Neural crest cell (in vitro differentiated cells): ENCODE measurements at regions not wholly inside any gene's neighbourhood (a gene's known extent, or its start where the extent isn't known, plus 50 kb on each side); places are given as distances from the start of the nearest gene placed in this dataset.
"Not testable (repeated sequence)": the region's sequence is repeated elsewhere in the genome, so short reads cannot be mapped to it uniquely, and the experiment has no call there.

Experiments used
- DNase-seq: peaks from one replicate; pipeline ENCODE4 v3.0.0; 2021; ENCODE audit warnings: low read depth, mixed read lengths, low spot score
- H3K27ac Mint-ChIP-seq: one replicate; pipeline ENCODE4 v1.8.0; 2021; ENCODE audit warnings: mild to moderate bottlenecking, mixed read lengths; ENCODE audit not compliant: unreplicated experiment
- H3K27me3 Mint-ChIP-seq: 2 replicates; pipeline ENCODE4 v1.8.0; 2021; ENCODE audit warnings: low read depth, mild to moderate bottlenecking, mixed read lengths
- H3K36me3 Mint-ChIP-seq: 2 replicates; pipeline ENCODE4 v1.8.0; 2021; ENCODE audit warnings: low read depth, mild to moderate bottlenecking, mixed read lengths
- H3K4me1 Mint-ChIP-seq: 2 replicates; pipeline ENCODE4 v1.8.0; 2021; ENCODE audit warnings: mixed read lengths
- H3K4me3 Mint-ChIP-seq: one replicate; pipeline ENCODE4 v1.8.0; 2021; ENCODE audit warnings: mild to moderate bottlenecking, mixed read lengths
- H3K9me3 Mint-ChIP-seq: 2 replicates; pipeline ENCODE4 v1.8.0; 2021; ENCODE audit warnings: mixed read lengths
- CTCF ChIP-seq: fragments of 200-600 bp; sonication (generic); conservative IDR thresholded peaks from 2 replicates; pipeline ENCODE4 v1.5.0; 2021; ENCODE audit warnings: antibody characterized with exemption, mild to moderate bottlenecking

DNA sequence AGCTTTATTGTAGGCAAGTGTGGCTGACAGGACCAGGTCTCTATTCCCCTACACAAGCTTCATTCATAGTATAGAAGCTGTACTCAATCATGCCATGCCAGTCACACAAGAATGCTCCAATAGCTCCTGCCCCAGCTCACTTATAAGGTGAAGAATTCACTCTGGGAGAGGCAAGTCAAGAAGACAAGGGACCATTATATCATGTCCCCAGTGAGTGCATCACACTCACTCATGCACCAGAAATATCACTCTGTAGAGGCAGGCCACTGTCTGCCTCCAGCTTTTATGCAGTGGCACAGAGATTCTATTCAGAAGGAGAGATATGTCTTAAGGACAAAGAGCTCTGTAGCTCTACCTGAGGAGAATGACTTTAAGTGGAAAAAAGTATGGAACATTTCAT, 263.2 kb downstream of the GJA1 start:
- Mint-ChIP-seq H3K27ac (no peak overlapping the region), H3K27me3 (no peaks in the 10 kb centered on the region), H3K4me1 (peaks cover 4% of the 10 kb centered on the region), H3K9me3 (peaks cover under 1% of the 10 kb centered on the region), H3K4me3 (no peak overlapping the region), H3K36me3 (no peaks in the 10 kb centered on the region)
- no peak for DNase-seq
- no peak for TF ChIP-seq CTCF

DNA sequence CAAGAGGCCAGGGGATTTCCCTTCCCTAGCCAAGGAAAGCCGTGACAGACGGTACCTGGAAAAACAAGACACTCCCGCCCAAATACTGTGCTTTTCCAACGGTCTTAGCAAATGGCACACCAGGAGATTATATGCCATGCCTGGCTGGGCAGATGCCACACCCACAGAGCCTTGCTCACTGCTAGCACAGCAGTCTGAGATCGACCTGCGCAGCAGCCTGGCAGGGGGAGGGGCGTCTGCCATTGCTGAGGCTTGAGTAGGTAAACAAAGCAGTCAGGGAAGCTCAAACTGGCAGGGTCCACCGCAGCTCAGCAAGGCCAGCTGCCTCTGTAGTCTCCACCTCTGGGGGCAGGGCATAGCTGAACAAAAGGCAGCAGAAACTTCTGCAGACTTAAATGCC, 267.7 kb downstream of the GJA1 start:
- not testable (repeated sequence) for H3K27ac Mint-ChIP-seq, H3K4me3 Mint-ChIP-seq, H3K27me3 Mint-ChIP-seq, DNase-seq, H3K9me3 Mint-ChIP-seq, H3K4me1 Mint-ChIP-seq, H3K36me3 Mint-ChIP-seq

DNA sequence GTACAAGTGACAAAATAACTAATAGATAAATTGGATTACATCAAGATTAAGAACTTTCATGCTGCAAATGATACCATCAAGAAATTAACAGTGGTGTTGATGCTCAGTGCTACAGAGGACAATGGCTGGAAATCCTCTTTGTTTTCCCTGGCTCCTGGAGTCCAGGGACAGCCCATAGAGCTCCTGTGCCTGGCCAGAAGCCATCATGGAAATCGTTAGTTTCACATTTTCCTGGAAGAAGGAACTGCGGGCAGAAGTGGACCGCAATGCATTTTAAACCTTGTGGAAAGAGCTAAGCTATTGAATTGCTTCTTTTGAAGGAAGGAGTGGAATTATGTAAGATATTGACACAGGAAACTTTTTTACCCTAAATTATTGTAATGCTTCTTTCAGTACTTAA, 276.0 kb downstream of the GJA1 start:
- peaks cover 3% of the 10 kb centered on the region for H3K36me3 Mint-ChIP-seq
- H3K4me1 Mint-ChIP-seq = no peaks in the 10 kb centered on the region
- H3K9me3 Mint-ChIP-seq = no peaks in the 10 kb centered on the region
- no peaks in the 10 kb centered on the region for H3K27me3 Mint-ChIP-seq
- DNase-seq = no peak
- H3K4me3 Mint-ChIP-seq = no peak overlapping the region
- no peak for TF ChIP-seq CTCF
- no peak overlapping the region for H3K27ac Mint-ChIP-seq

- Mint-ChIP-seq H3K9me3 (no peaks in the 10 kb centered on the region), H3K4me3 (no peak overlapping the region), H3K4me1 (no peaks in the 10 kb centered on the region), H3K27ac (no peak overlapping the region), H3K36me3 (no peaks in the 10 kb centered on the region), H3K27me3 (no peaks in the 10 kb centered on the region)
- DNase-seq = no peak
- TF ChIP-seq CTCF = no peak
Measured at GRCh38 chr6:121717686-121718085, 282.2 kb downstream of the GJA1 start.

DNA sequence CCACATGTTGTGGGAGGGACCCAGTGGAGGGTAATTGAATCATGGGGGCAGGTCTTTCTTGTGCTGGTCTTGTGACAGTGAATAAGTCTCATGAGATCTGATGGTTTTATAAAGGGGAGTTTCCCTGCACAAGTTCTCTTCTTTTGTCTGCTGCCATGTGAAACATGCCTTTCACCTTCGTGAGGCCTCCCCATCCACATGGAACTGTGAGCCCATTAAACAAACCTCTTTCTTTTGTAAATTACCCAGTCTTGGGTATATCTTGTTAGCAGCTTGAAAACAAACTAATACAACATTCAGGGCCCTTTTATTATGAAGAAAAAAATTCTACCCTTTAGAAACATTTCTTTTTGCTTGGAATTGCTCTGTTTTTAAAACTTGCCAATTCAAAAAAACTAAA, 285.4 kb downstream of the GJA1 start:
- H3K4me1 Mint-ChIP-seq, H3K4me3 Mint-ChIP-seq, DNase-seq, H3K36me3 Mint-ChIP-seq, H3K27me3 Mint-ChIP-seq, H3K27ac Mint-ChIP-seq, H3K9me3 Mint-ChIP-seq: not testable (repeated sequence)

DNA sequence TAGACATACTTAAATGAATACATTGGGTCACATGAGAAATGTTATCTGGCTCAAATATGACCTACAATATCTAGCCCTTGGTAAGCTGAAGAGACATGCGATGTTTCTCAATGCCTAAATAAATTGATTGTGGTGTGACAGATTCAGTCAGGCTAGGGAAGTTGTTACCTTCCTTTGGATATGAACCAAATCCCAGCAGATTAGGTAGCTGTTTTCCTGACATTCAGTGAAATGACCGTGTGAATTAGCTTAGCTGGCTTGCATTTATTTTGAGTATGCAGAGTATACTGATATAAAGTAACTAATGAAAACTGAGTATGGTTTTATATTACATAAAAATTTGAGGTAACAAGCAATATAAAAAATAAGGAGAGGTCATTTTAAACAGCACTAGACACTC, 288.2 kb downstream of the GJA1 start:
- no peak for TF ChIP-seq CTCF
- no peaks in the 10 kb centered on the region for H3K36me3 Mint-ChIP-seq
- H3K27ac Mint-ChIP-seq = no peak overlapping the region
- no peaks in the 10 kb centered on the region for H3K27me3 Mint-ChIP-seq
- H3K4me3 Mint-ChIP-seq = no peak overlapping the region
- H3K9me3 Mint-ChIP-seq = no peaks in the 10 kb centered on the region
- H3K4me1 Mint-ChIP-seq = no peaks in the 10 kb centered on the region
- DNase-seq = no peak

DNA sequence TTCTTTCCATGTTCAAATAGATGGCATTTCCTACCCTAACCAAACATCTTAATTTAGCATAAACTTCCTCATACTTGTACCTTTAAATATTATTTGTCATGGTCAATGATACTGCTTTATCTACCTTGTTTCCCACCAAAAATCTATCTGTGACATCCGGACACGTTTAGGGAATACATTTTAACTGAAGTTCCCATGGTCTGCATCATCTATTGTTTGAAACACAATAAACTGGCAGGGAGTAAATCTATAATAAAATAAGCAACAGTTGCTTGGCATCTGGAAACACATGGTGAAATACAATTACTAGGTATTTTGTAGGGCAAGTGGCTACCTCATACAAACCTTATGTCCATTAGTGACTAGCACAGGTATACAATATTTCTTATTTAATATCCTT, 289.1 kb downstream of the GJA1 start:
- Mint-ChIP-seq H3K36me3 (no peaks in the 10 kb centered on the region), H3K27ac (no peak overlapping the region), H3K9me3 (no peaks in the 10 kb centered on the region), H3K4me3 (no peak overlapping the region), H3K4me1 (no peaks in the 10 kb centered on the region), H3K27me3 (no peaks in the 10 kb centered on the region)
- TF ChIP-seq CTCF = no peak
- no peak for DNase-seq
